ENCODE measurements at regions not wholly inside any gene's neighbourhood (a gene's known extent, or its start where the extent isn't known, plus 50 kb on each side); places are given as distances from the start of the nearest gene placed in this dataset.

DNA sequence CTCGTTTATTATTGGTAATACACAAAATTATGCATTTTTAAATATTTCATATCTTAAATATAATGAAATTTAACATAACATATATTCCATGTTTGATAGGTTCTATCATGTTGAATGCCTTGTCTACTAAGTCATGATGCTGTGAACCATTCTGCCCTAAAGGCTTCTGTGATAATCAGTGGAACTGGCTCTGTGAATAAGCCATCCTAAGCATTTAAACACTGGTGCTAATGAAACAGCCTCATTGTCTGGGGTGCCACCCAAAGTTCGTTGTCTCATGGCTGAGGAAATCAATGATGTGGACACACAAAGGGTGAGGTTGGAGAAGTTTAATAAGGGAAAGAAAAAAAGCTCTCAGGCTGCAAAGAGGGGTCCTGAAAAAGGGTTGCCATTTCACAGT lies 264.7 kb upstream of the ZRANB2 start:
- Histone ChIP-seq H3K27ac (ENCODE audit: low read depth, low read length) (no peak overlapping the region), H3K9me3 (ENCODE audit: control insufficient read depth, insufficient read depth, low read length) (no peaks in the 10 kb centered on the region), H3F3A (ENCODE audit: control insufficient read depth, insufficient read depth) (no peaks in the 10 kb centered on the region), H3K4me2 (ENCODE audit: low read length) (no peak overlapping the region), H3K79me2 (ENCODE audit: control insufficient read depth, low read length) (no peaks in the 10 kb centered on the region), H3K27me3 (ENCODE audit: control insufficient read depth, low read length) (no peaks in the 10 kb centered on the region), H4K20me1 (ENCODE audit: control insufficient read depth, insufficient read depth, low read depth, low read length) (no peaks in the 10 kb centered on the region), H3K36me3 (ENCODE audit: control insufficient read depth, low read length) (no peaks in the 10 kb centered on the region), H3K4me1 (ENCODE audit: control insufficient read depth, low read length) (no peaks in the 10 kb centered on the region), H3K9me2 (replicated peaks; ENCODE audit: control insufficient read depth, low read length) (no peaks in the 10 kb centered on the region), H3K4me3 (ENCODE audit: low read length) (no peak overlapping the region)
- TF ChIP-seq EZH2phosphoT487 (IDR thresholded peaks at IDR 0.05; ENCODE audit: borderline replicate concordance, low read length), result no peak
- no peak for TF ChIP-seq CTCF (IDR thresholded peaks at IDR 0.05; ENCODE audit: low read depth, low read length, poor library complexity, severe bottlenecking)

GRCh38 chr1:71343686-71344416 lies 263.0 kb upstream of the ZRANB2 start:
- Histone ChIP-seq H3K4me1 (ENCODE audit: control insufficient read depth, low read length) (no peaks in the 10 kb centered on the region), H4K20me1 (ENCODE audit: control insufficient read depth, insufficient read depth, low read depth, low read length) (no peaks in the 10 kb centered on the region), H3K9me3 (ENCODE audit: control insufficient read depth, insufficient read depth, low read length) (peaks cover 13% of the 10 kb centered on the region; the same call in 1 of the 2 replicates), H3K36me3 (ENCODE audit: control insufficient read depth, low read length) (no peaks in the 10 kb centered on the region), H3K9me2 (replicated peaks; ENCODE audit: control insufficient read depth, low read length) (no peaks in the 10 kb centered on the region), H3F3A (ENCODE audit: control insufficient read depth, insufficient read depth) (no peaks in the 10 kb centered on the region), H3K27me3 (ENCODE audit: control insufficient read depth, low read length) (no peaks in the 10 kb centered on the region), H3K79me2 (ENCODE audit: control insufficient read depth, low read length) (no peaks in the 10 kb centered on the region), H3K4me2 (ENCODE audit: low read length) (no peak overlapping the region), H3K27ac (ENCODE audit: low read depth, low read length) (no peak overlapping the region), H3K4me3 (ENCODE audit: low read length) (no peak overlapping the region)
- TF ChIP-seq CTCF (IDR thresholded peaks at IDR 0.05; ENCODE audit: low read depth, low read length, poor library complexity, severe bottlenecking) (peak; percentile 52), EZH2phosphoT487 (IDR thresholded peaks at IDR 0.05; ENCODE audit: borderline replicate concordance, low read length) (no peak)

DNA sequence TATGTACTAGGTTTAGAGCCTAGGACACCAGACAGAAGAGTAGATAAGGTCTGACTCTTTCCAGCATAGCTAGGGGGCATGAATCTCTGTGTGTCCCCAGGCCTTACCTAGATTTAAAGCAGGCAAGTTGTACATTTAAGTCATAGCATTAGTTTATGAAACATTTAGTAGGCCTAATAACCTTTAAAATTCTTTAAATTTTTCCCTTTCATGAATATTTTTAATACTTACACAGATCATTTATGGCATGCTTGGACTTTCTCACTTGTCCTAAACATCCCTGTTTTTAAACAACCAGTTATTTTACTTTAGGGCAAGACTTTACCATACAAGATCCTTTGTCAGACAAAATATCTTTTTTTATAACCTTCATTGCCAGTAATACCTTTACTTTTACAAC lies 258.4 kb upstream of the ZRANB2 start:
- TF ChIP-seq EZH2phosphoT487 (IDR thresholded peaks at IDR 0.05; ENCODE audit: borderline replicate concordance, low read length), result no peak
- TF ChIP-seq CTCF (IDR thresholded peaks at IDR 0.05; ENCODE audit: low read depth, low read length, poor library complexity, severe bottlenecking), result no peak
- H3K9me3 ChIP-seq (ENCODE audit: control insufficient read depth, insufficient read depth, low read length), result peaks cover 13% of the 10 kb centered on the region; the same call in 1 of the 2 replicates
- no peaks in the 10 kb centered on the region for H3K4me1 ChIP-seq (ENCODE audit: control insufficient read depth, low read length)
- H3K79me2 ChIP-seq (ENCODE audit: control insufficient read depth, low read length), result no peaks in the 10 kb centered on the region
- H3K36me3 ChIP-seq (ENCODE audit: control insufficient read depth, low read length), result no peaks in the 10 kb centered on the region
- H4K20me1 ChIP-seq (ENCODE audit: control insufficient read depth, insufficient read depth, low read depth, low read length), result no peaks in the 10 kb centered on the region
- no peak overlapping the region for H3K4me3 ChIP-seq (ENCODE audit: low read length)
- H3K4me2 ChIP-seq (ENCODE audit: low read length), result no peak overlapping the region
- H3K9me2 ChIP-seq (replicated peaks; ENCODE audit: control insufficient read depth, low read length), result no peaks in the 10 kb centered on the region
- H3F3A ChIP-seq (ENCODE audit: control insufficient read depth, insufficient read depth), result no peaks in the 10 kb centered on the region
- H3K27me3 ChIP-seq (ENCODE audit: control insufficient read depth, low read length), result no peaks in the 10 kb centered on the region
- H3K27ac ChIP-seq (ENCODE audit: low read depth, low read length), result no peak overlapping the region
